Stimulated activated CD4-positive, alpha-beta T cell treated with anti-CD3 and anti-CD28 coated beads, Interleukin-1b, Interleukin-23, amount 100 ng/mL, for 4 hours (primary cell): ENCODE measurements at regions not wholly inside any gene's neighbourhood (a gene's known extent, or its start where the extent isn't known, plus 50 kb on each side); places are given as distances from the start of the nearest gene placed in this dataset.

Experiments
- DNase-seq, 2 donors: peaks; one replicate each; pipeline ENCODE4 v3.0.0-alpha.2; 2020; ENCODE audit warnings: low read depth in 2 of 2

DNA sequence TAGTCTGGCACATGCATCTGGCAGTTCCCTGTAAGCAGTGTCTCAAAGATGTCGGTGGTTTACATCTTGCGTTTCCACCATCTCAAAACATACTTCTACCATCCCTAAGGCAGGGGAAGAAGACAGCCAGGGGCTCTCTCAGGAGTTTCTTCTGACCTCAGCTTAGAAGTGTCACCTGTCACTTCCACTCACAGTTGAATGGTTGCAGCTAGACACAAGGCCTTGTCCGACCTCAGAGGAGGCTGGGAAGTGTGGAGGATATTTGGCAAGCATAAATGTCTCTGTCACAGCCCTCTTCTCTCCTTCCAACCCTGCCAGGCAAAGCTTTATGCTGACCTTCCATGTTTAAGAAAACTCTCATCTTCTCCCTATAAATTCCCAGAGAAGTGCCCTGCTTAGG is 193.3 kb downstream of the HERPUD2 start:
- no peak for DNase-seq

DNA sequence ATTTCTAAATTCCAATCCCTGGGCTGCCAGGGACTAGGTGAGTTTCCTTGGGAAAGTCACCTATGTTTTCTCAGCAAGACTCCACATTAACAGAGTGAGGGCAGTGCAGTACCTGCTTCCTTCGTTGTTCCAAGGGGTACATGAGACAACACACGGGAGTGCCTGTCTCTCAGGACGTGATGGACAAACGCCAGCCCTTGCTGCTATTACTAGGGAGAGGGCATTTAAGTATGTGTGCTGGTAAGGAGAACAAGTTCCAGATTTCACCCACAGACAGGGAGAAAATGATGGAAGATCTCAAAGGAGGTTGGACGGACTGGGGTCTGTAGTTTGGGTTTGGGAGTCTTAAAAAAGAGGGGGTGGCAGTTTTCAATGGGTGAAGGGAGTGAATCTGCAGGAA is 195.7 kb downstream of the HERPUD2 start:
- DNase-seq: no peak

DNA sequence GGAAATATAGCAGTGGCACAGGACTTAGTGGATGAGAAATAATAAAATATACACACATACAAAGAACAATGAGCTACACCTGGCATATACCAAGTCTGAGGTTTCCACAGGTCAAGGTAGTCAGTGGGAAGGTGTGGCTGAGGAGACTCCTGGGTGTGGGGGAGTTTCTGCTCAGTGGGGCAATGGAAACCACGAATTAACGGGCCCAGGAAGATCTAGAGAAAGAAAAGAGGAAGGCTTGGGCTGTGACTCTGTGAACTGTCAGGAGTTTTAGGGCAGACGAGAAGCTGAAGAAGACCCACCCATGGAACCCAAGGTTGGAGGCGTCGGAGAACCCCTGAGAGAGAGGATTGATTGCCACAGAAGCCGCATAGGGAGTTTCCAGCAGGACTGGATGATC is 196.5 kb downstream of the HERPUD2 start:
- no peak for DNase-seq

DNA sequence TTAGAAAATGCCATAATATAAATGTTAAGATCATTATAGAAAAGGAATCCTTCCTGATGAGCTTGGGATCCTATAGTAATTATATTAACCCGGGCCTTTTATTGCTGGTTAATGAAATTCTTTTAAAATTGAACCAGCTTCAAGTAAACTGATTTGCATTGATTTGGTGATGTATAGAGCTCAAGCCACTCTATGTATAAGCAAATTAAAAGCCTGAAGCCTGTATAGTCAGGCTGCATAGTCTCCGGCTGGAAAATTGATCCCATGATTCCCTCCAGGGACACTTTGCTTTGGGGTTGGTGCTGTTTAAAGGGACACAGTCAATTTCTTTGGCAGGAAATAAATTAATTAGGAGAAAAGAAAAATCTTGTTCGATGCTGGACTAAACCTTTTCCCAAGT is 199.1 kb downstream of the HERPUD2 start:
- DNase-seq: no peak

DNA sequence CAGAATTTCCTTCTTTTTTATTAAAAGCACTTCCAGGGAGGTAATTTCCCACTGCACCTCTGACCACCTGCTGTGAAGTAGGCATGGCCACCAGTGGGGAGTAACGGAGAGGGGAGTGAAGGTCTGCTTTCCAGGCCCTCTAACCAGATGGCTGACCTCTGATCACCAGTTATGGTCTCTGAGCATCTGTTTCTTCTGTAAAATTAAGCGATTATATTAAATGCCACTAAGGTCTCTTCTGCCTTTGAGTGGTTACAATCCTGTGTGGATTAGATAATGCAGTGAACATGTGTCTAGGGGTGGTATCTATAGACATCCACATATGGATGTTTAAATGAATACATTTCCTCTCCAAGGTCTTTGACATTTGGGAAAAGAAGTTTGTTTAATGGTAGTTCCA is 199.6 kb downstream of the HERPUD2 start:
- DNase-seq: no peak

DNA sequence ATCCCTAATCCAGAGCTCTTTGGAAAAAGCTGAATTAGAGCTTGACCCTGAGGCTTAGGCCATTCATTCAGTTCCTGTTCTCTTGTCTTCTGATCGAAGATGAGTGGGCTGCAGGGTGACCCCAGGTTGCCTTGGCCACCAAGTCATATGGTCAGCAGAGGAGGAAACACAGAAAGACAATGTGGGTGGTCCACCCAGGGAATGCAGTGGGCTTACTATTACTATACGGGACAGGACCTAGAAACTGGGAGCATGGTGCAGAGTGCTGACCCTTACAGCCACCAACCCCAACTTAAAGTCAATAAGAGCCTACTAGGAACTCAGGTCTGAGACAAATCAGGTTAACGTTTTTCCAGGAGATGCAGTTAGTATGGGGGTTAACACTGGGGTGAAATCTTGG is 200.5 kb downstream of the HERPUD2 start:
- DNase-seq: no peak

DNA sequence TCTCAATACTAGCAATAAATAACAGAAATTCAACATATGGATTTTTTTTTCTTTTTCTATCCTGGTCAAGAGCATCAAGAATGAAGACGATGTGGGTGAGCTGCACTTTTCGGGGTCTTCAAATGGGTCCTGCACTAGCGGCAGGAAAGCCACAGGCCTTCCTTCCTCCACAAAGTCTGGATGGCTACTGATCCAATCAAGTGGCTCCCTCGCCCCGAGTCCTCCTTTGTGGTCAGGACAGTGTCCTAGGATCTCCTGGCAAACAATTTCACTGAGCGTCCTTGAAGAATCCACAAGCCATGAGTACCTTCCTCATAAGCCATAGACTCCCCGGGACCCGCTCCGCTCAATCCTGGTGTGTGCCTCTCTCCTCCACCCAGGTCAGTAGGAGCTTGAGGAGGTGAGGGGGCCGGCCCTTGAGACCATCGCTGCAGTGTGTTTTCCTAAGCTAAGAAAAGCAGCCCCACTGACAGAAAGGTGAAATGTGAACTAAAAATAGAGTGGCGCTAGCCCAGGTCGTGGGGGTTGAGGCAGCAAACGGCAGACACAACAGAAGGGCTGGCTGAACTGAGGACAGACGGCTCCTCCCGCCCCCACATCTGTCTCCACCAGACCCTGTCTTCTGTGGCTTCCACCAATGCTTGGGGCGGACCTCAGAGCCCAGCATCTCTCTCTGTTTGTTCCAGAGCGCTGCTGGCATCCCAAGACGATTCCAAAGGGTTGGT is 202.3 kb downstream of the HERPUD2 start:
- no peak for DNase-seq

DNA sequence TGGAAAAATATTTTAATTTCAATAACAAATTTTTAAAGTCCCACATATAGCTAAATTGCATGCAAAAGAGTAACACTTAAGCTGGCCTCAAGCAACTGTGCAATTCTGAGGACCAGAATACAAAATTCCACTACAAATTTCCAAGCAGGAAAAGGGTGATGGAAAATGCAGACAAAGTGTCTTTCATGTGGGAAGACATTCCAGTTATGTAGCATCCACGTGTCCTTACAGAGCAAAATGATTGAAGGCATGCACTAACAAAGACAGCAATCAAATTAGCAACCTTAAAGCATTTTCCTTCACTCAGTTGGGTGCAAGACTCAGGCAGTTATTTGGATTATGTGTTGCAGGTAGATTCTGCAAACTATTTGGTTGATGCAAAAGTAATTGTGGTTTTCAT is 203.7 kb downstream of the HERPUD2 start:
- no peak for DNase-seq

DNA sequence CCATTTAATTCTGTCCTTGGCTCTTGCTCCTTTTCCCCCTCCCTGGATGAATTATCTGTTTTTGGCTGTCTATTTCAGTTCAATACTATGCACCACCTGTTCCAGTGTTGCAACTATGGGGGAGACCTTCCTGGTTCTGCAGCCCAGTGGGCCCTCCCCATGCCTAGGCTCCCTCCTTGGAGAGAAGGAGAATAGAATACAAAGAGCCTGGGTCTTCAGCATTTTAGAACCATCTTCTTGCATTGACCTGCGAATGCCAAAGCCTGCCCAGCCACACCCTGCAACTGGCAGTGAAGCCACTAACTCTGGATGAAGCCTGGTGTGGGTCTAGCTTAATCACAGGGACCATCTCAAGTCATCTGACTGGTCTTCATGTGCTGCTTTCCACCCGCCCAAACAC is 207.1 kb downstream of the HERPUD2 start:
- DNase-seq: no peak

DNA sequence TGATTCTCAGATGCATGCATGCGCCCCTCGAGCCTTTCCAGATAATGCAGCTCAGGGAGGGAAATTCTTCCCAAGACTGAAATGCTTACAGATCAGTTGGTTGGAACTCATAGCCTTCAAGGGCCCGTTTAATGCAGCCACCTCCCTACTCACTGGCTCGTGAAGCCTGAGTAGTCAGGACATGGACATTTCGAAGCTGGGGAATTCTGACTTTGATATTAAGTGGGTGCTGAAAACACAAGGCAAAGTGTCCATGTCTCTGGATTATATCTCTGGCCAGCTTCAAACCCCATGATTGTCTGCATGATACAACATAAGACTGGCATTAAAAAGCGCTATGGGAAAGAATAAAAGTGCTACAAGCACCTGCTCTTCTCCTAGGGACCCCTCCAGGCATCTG is 207.5 kb downstream of the HERPUD2 start:
- DNase-seq: no peak

DNA sequence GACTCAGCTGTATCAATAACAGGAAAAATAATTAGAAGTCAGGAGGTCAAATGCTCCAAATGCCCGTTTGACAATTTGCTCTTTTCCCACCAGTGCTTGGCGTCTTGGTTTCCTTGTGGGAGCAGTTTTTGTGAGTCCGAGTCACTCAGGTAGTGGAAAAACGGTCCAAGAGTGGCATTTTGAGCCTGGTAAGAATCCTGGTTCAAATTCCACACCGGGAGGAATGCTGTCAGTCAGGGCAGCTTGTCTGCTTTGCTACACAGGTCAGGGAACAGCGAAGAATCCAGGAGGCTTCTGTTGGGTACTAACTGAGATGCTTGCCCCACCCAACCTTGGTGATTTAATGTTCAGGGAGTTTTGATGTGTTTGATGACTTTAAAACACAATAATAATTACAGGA is 209.5 kb downstream of the HERPUD2 start:
- no peak for DNase-seq

DNA sequence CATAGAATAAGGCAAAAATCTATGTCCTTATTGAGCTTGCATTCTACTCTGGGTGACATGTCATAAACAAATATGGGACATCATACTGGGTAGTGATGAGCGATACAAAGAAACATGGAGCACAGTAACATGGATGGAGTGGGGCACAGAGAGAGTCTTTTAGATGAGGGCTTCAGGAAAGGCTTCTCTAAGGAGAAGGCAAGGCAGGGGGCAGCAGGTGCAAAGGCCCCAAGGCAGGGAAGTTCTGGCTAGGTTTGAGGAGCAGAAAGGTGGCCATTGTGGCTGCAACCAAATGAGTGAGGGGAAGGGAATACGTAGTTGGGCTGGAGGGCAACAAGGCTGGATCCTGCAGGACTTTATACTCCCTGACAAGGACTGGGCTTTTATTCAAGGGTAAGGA is 211.4 kb downstream of the HERPUD2 start:
- no peak for DNase-seq

DNA sequence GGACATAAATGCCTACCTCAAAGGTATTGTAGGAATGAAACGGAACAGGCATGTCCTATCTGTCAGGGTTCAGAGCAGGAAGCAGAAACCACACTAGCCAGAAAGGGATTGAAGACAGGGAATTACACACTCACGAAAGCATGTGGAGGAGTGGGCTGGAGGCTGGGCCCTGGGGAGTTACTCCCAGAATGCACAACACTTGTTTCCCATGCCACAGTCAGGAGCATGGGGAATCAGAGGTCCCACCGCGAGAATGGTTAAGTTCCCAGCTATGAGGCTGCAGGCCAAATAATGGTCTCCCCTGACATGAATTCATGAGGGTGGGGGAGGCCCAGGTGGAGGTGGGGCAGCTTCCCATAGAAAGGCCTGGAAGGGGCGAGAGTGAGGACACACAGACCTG is 212.7 kb downstream of the HERPUD2 start:
- DNase-seq: no peak

DNA sequence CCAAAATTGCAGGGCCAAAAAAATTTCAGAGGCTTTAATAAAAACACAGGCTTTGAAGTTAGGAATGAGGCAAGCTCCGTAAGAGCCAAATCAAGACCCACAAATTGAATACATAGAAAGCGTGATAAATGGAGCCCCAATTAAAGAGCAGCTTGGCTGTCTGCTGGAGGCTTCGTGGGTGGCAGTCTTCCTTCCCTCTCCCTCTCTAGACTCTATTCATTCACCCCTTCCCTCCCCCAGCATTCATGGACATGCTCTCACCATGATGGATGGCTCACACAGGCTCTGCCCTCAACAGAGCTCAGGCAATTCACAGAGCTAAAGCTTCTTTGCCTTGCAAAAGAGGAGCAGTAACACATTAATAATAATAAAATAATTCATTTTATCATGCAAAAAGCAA is 214.1 kb downstream of the HERPUD2 start:
- DNase-seq: no peak

DNA sequence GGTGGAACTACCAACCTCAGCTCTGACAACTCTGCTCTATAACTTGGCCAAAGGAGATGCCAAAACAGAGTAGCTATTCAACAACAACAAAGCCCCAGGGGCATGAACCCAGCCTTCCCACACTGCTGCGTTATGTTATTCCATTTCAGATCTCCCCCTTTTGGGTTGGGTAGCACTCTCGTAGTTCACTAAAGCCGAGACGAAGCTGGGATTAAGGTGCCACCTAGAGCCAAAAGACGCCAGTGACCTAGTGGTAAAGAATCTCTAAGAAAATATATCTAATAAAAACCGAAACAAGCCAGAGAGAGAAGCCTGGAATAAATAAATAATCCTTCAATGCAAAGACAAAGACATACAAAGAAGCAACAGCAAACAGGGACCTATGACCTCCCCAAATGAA is 217.3 kb downstream of the HERPUD2 start:
- DNase-seq: no peak

DNA sequence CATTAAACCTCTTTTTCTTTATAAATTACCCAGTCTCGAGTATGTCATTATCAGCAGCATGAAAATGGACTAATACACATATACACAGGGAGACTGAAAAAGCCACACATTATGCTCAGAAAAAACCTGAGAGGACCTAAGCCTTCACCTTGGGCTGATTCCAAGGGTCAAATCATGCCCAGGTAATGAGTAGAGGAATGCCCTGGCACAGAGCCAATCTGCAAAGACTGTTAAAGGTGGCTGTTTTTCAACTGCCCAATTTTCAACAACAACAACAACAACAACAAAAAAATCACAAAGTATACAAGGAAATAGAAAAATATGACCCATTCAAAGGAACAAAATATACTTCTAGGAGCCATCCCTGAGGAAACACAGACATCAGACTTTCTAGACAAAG is 220.2 kb upstream of the TBX20 start:
- no peak for DNase-seq

DNA sequence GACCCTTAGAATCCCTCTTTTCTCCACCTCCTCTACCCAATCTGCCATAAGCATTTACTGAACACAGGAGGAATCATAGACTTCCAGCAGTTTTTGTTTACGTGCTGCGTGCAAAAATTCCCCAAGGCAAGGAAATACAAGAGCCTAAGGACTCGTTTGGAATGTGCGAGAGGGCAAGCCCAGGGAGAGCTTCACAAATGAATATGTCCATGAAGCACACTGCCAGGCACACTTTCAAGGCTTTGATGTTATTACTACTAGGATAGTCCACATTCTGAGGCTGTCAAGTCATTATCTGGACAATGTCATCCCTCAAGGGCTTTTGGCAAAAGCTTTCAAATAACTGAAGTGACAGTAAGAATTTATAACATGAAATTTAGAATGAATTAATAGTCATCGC is 214.7 kb upstream of the TBX20 start:
- DNase-seq: no peak

DNA sequence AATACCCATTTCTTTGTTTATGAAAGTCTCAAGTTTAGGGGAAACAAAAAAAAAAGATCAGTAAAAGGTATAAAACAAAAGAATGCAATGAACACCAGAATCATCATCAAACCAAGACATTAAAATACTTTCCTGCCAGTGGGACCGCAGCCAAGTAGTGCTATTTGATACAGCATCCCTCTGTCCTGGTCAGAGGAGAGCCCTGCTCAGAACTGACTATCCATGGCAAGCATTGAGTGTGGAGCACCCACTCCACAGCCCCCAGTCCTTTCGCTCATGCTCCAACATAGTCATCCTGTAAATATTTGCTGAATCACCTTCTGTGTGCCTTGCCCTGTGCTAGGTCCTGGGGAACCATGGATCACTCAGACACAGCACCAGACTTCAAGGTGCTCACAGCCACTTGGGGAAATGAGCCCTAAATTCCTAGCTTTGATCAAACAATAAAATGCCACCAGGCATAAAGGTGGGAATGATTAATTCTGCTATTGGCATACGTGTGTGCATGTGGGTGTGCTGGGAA is 213.6 kb upstream of the TBX20 start:
- no peak for DNase-seq

DNA sequence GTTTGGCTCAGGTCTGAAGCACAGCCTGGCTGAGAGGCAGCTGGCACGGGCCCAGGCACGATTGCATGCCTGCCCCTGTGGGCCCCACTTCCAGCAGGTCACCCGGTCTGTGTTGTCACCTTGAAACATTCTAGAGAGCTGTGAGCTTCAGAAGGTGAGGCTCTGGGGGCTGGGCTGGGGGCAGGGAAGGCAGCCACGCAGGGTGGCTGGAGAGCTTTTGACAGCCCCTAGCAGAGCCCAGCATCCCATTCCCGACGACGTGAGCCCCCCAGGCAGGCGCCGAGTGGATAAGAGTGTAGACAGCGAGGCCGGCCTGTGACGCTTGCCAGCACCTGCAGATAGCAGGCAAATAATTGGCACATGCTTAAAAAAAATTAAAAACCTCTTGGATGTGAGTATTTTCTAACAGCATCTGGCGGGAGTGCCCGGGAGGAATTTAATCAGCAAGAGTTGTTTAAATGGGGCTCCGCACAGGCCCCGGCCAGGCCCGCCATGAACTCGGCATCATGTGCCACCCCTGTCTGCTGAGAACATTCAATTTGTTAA is 212.0 kb upstream of the TBX20 start:
- DNase-seq: no peak

DNA sequence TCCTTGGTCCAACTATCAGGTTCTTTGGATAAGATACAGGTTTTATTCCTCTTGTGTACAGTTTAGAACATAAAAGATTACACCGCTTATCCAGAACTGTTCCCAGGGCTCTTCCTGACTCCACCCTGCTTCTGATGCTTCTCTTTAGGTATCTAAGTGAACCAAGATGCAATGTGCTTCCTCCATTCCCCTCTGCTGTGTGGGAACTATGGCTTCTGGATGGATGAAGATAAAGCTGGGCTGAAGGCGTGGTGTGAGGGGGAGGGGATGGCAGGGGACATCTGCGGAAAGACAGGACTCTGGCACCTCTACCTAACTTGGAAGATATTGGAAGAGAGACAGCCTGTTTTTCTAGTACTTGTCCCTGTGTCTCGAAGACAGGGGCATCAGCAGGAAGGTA is 209.9 kb upstream of the TBX20 start:
- no peak for DNase-seq

DNA sequence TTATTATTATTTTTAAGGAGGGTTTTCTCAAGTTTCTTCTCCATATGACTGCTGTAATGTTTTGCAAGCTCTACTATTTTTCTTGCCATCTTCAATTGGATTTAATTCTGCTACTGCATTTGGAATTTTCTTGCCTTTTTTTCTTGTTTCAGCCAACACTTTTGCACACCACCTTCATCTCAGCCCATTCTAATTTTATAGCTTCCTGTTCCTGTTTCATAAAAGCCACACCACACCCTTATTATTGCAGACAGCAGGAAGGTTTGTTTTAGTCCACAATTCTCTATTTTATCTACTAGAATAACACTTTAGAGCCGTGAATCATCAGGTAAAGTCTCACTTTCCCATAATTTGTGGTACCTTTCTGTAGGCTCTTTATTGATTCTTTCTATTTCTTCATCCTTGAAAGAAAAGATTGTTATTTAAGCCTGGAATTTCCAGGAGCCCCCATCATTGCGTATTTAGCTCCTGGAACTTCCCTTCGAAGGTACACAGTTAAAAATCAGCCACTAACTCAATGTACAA is 209.3 kb upstream of the TBX20 start:
- no peak for DNase-seq

DNA sequence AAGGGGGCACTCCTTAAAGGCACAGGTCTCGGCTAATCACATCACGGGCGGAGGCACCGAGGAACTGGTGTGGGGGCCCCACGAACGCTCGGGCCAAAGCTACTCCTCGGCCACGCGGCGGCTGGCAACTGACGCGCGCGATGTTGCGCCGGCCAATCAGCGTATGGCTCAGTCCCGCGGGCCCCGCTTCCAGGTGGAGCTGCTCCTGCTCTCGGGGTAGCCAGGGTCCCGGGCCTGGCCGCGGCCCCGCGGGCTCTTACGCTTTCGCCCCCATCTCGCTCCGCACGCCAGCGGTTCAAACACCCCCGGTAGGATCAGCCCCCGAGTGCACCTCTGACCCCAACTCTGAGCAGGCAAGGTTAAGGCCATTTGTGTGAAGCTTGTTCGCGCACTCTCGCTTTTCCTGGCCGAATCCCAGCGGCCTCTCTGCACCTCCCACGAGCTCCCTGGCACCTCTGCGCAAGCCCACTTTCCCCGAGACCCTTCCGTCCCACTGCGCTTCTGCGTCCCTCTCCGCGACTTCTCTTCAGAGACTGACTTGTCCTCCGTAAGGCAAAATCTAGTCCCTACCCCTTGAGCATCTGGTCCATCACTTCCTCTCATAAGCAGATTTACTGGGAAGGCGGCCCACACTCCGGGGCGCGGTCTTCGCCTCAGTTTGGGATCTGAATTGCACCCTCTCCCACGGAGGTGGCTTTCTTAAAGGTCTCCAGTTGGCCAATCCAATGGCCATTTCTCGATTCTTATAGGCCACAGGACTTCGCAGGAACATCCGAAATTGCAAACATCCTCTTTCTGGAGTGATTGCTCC is 200.9 kb upstream of the TBX20 start:
- no peak for DNase-seq
